Posterior cingulate gyrus (tissue), 11 donors: ENCODE measurements at regions not wholly inside any gene's neighbourhood (a gene's known extent, or its start where the extent isn't known, plus 50 kb on each side); places are given as distances from the start of the nearest gene placed in this dataset.
"Not testable (repeated sequence)": the region's sequence is repeated elsewhere in the genome, so short reads cannot be mapped to it uniquely, and the experiment has no call there.

Experiments
- DNase-seq, 10 donors: peaks; one replicate each; pipeline versions ENCODE4 v3.0.0 to v3.0.0-alpha.2; 2020 to 2021; ENCODE audit warnings: mixed read lengths in 3 of 10
- intact Hi-C: fragments of 100-400 bp; cut with DNase I; formaldehyde crosslinking; loops from one replicate; pipeline ENCODE4 v1.15.1; 2023

DNA sequence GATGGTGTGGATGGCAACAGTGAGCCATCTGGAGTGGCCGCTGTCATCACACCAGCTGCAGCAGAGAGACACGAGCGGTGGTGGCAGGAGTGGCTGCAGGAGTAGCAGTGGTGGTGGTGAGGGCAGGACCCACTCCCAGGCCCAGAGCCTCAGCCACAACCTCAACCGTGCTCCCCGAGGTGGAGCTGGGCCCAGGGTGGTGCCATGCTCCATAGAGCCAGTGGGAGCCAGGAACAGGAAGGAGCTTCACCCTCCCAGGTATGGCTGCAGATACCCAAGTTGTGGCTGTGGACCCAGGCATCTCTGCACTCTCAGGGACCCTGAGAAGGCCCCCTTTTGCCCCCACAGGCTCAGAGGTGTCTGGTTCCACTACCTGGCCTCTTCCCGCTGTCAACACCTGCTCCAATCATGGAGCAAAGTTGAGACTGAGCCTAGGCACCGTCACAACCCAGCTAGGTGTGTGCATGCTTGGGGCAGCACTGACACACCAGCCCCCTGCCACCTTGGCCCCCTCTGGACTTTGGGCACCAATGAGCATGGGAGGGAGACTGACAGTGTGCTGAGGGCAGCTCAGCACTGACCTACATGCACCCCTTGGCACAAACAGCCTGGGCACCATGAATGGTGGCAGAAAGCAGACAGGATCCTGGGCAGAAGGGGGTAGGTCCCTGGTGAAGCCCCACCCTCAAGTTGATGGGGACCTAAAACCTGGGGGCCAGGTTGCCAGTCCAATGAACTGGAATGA lies 188.9 kb downstream of the NDUFA10 start:
- intact Hi-C loops: no loop called here
- peak in 2 of 10 donors; percentile 60 to 64 for DNase-seq

DNA sequence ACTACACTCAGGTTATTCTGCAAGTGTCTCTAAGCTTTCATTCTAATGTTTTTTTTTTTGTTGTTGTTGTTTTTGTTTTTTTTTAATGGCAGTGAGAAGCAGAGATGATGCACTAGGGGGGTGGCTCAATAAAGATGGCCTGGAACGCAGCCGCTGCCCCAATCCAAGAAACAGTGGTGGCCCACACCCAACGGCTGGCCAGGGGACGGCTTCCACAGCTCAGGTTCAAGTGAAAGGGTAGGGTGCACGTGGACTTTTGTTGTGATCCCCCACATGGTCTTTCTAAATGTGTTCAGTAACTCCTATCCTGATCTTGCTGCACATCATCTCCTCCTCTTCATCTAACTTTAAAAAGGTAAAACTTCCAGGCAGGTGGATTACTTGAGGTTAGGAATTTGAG lies 190.1 kb downstream of the NDUFA10 start:
- intact Hi-C loops: no loop called here
- peak in 1 of 10 donors; percentile 5 for DNase-seq

DNA sequence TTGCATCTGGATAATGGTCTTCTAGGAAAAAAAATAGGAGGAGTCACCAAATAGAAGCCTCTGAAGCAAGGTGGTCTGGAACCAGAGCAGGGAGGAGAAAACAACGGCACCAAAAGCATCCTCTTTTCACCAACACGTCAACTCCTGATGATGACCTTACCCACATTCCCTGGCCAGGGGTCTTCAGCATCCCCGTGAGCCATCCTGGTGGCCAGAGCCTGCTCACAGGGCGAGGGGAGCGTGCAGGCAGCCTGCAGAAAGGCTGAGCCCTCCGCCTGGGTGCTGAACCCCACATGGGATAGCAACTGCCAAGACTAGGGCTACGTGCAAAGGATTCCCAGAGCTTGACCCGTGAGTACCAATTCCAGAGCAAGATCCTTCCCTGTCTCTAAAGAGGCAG lies 191.0 kb downstream of the NDUFA10 start:
- DNase-seq: peak in 1 of 10 donors; percentile 23
- intact Hi-C loops: no loop called here

DNA sequence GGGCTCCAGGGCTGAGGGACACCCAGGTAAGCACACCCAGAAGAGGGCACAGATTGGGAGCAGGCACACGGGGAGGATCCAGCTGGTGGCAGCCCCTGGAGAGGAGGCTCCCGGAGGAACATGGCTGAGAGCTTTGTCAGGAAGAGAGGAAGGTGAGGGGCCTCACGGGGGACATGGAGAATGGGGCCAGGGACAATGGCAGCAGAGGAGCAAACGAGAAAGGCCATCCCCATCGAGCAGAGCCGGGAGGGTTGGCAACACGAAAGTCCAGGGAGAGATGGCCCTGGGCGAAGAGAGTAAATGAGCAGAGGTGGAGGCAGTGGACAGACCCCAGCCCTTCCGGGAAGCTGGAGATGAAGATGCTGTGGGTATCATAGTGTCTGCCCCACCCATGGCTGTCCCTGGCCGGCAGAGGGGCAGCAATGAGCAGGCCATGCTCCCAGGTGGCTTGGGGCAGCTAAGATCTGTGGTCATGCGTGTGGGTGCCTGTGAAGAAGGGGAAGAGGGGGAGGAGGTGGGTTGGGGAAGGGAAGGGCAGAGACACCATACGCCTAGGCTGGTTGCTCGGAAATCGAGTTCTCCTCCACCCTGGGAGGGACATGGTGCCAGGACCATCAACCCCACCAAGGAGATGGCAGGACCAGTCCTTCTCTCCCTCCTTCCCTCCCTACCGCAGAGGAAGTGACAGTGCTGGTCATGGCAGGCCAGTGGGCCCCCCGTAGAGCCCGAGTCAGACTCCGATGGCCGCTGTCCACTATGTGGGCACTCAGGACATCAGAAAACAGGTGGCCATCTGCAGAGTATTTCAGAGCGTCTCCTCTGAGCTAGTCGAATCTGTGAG lies 191.7 kb downstream of the NDUFA10 start:
- peak in 1 of 10 donors; percentile 22 for DNase-seq
- intact Hi-C loops: no loop called here

- peak in 1 of 10 donors; percentile 56 for DNase-seq
- intact Hi-C loops: no loop called here
These were observed 192.5 kb downstream of the NDUFA10 start for GRCh38 chr2:239832490-239833268.

DNA sequence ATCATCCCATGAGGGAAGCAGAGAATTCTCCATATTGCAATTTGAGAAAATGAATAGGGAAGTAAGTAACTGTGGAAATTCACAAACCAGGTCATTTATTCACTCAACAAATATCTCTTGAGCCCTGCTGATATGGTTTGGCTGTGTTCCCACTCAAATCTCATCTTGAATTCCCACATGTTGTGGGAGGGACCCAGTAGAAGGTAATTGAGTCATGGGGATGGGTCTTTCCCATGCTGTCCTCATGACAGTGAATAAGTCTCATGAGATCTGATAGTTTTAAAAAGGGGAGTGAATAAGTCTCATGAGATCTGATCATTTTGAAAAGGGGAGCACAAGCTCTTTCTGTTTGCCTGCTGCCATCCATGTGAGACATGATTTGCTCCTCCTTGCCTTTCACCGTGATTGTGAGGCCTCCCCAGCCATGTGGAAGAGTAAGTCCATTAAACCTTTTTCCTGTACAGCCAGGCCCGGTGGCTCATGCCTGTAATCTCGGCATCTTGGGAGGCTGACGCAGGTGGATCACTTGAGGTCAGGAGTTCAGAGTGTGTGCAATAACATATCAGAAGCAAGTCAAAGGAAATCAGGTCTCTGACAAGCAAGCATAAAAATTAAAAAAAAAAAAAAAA lies 193.2 kb downstream of the NDUFA10 start:
- intact Hi-C loops: no loop called here
- DNase-seq: peak in 1 of 10 donors; percentile 47

GRCh38 chr2:239831001-239831731 lies 194.0 kb downstream of the NDUFA10 start:
- intact Hi-C loops: no loop called here
- peak in 1 of 10 donors; percentile 74 for DNase-seq

- intact Hi-C loops: no loop called here
- DNase-seq: peak in 3 of 10 donors; percentile 25 to 74 (median 70)
These were observed 194.8 kb downstream of the NDUFA10 start for GRCh38 chr2:239830121-239831000.

- intact Hi-C loops: no loop called here
- DNase-seq: peak in 1 of 10 donors; percentile 46
These were observed 195.8 kb downstream of the NDUFA10 start for GRCh38 chr2:239829326-239829725.

GRCh38 chr2:239828973-239829275 lies 196.2 kb downstream of the NDUFA10 start:
- peak in 2 of 10 donors; percentile 64 to 66 for DNase-seq
- intact Hi-C loops: not testable (repeated sequence)

DNA sequence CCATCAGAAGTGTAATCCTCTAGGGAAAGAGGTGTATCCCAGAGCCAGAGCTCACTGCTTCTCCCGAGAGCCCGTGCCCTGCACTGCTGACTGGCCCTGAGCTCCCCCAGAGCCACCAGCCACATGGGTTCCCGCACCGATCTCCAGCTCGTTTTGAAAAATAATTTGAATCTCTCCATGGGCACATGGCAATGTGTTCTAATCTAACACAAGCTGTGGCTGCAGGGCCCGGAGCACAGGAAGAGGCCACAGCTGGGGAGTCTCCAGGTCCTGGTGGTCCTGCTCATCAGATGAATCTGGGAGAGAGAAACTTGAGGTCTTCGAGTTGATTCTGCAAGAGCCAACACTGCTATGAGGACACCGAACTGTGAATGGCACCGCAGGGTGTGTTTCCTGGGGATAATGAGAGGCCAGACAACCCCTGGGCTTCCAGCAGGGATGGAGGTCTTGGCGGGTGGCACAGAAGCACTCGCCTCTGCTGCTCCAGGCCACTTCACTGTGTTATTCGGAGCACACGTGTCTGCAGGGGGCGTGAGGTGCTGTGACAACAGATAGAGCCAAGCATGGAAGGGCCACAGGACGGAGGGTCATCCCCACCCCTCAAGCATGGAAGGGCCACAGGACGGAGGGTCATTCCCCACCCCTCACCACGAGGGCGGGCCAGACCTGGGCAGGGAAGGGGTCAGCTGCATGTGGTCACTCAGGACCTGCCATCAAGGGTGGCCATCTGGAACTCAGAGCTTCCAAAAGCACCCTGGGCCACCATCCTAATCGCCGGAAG lies 196.8 kb downstream of the NDUFA10 start:
- intact Hi-C loops: no loop called here
- peak in 2 of 10 donors; percentile 14 to 83 for DNase-seq

GRCh38 chr2:239827523-239827890 lies 197.6 kb downstream of the NDUFA10 start:
- DNase-seq: peak in 2 of 10 donors; percentile 39 to 76
- intact Hi-C loops: no loop called here

DNA sequence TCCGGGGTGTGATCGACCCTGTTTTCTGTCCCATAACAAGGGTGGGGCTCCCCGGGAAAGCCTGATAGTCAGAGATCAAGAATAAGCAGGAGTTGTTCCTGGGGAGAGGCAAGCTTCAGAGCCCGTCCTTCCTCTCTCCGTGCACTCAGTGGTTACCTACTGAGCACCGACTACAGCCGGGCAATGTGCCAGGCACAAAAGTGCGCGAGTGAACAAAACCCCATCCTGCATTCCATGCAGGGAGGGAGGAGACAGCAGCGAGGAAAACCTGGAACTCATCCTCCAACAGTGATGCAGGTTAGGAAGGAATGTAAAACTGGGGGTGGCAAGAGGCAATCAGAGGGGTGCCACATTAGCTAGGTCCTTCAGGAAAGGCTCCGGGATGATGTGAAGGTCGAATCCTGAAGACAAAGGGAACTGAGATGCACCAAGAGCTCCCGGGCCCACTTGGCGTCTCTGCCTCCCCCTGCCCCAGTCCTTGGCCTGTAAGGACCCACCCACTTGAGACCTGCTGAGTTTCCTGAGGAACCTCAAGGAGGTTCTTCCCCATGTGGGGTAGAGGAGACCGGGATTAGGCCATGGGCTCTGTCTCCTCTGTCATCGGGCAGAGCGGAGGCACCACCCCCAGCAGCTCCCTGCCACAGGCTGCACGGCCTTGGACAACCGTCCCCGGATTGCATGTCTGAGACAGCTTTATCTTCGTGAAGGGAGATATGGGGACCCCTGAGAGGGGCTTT lies 198.2 kb downstream of the NDUFA10 start:
- peak in 2 of 10 donors; percentile 64 to 79 for DNase-seq
- intact Hi-C loops: no loop called here

- intact Hi-C loops: no loop called here
- DNase-seq: peak in 3 of 10 donors; percentile 3 to 67 (median 22)
These were observed 198.8 kb downstream of the NDUFA10 start for GRCh38 chr2:239826376-239826775.

GRCh38 chr2:239825705-239825979 lies 199.5 kb downstream of the NDUFA10 start:
- intact Hi-C loops: no loop called here
- peak in 2 of 10 donors; percentile 33 to 60 for DNase-seq

DNA sequence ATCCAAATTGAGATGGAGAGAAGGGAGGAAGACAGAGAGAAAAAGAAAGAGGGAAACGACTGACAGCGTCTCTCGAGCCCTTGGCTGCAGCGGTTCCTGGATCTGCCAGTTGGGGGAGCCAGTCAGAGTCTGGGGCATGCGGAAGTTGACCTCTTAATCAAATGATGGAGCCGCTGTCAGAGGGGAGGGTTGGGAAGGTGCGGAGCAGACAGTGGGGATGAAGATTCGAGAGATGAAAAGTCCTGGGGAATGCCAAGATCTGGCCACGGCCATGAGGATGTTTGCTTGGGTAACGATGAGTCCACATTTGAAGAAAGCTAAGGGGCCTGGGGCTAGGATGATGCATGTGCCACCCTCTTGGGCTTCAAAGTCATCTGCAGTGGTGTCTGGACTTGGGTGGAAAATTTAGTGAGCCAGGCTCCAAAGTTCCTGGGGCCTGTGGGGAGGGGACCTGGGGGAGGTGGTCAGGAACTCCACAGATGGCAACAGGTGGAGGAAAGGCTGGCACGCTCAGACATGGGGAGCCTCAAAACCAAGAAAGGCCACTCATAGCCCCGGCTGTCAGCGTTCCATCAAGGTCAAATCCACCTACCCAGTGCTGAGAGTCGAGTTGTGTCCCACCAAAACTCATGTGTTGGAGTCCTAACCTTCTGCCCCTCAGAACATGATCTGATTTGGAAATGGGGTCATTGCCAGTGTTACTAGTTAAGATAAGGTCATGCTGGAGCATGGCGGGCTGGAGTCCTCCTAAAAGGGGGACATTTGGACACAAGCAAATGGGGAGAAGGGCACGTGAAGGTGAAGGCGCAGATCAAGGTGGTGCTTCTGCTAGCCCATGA lies 200.1 kb downstream of the NDUFA10 start:
- DNase-seq: peak in 3 of 10 donors; percentile 43 to 54 (median 47)
- intact Hi-C loops: no loop called here
